ENCODE measurements at regions not wholly inside any gene's neighbourhood (a gene's known extent, or its start where the extent isn't known, plus 50 kb on each side); places are given as distances from the start of the nearest gene placed in this dataset.
"Not testable (repeated sequence)": the region's sequence is repeated elsewhere in the genome, so short reads cannot be mapped to it uniquely, and the experiment has no call there.

- DNase-seq: no peak
- no peak for ATAC-seq
Measured at GRCh38 chr4:170697045-170697444, 607.3 kb upstream of the AADAT start.

- DNase-seq (no peak), ATAC-seq (no peak)
Measured at GRCh38 chr4:170691168-170691567, 601.4 kb upstream of the AADAT start.

GRCh38 chr4:170687751-170688150 lies 598.0 kb upstream of the AADAT start:
- no peak for DNase-seq
- no peak for ATAC-seq

GRCh38 chr4:170685701-170686100 lies 595.9 kb upstream of the AADAT start:
- DNase-seq, ATAC-seq: not testable (repeated sequence)

DNA sequence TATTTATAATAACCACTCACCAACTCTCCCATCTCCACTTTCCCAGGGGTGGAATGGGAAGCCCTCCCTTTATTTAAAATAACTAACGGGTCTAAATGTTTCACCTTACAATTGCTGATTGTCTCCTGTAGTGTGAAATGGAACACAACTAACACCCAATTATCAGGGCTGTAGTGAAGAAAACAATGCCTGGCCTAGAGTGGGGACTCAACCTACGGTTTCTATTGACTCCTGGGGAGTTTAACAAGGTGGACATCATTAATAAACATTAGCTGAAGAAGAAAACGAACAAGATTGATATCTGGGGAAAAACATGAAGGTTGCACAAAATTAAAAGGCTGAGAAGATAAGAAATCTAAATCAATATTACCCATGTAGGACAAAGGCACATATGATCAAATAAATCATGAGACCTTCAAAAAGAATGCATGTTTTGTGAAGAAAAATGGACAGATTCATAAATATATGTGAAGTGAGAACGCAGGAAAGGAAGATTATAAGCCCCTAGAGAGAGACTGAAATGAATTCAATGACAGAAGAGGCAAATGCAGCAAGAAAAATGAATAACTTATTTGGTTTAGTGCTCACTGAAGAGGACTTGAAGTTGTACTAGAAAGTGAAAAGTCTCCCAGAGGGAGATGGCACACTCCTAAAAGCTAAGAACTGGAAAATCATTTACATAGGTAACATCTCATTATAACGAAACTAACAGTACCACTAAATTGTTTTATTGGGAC lies 593.0 kb upstream of the AADAT start:
- ATAC-seq (no peak), DNase-seq (no peak)

- ATAC-seq, DNase-seq: not testable (repeated sequence)
Measured at GRCh38 chr4:170682087-170682486, 592.3 kb upstream of the AADAT start.

DNA sequence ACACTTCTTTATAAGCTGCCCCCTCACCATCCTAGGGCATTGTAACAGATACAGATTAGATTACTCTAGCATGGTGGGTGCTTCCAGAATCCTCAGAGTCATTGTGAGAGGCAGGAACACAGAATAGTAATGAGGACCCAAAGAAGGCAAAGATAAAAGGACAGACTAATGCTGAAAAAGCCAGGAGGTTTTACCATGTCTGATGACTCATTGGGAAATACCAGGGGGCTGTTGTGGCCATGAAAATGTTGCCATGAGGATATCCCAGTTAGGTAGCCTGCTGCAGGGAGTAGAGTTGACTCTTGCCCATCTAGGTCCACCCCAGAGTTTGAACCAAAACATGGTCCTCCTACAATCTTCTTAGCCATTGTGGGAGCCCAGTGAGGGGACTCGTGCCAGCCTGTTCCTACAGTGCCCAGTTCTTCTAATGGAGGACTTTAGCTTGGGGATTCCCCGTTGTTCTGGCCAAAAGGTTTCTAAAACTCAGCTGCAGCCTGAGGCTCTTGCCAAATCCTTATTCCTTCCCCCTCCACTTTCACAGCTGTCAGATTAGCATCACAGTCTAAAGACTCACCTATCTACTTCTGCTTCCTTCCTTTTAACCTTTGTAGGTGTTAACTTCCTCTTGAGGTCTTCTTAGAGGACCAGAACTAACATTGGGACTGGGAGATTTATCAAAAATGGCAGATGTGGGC lies 586.0 kb upstream of the AADAT start:
- ATAC-seq (no peak), DNase-seq (no peak)

DNA sequence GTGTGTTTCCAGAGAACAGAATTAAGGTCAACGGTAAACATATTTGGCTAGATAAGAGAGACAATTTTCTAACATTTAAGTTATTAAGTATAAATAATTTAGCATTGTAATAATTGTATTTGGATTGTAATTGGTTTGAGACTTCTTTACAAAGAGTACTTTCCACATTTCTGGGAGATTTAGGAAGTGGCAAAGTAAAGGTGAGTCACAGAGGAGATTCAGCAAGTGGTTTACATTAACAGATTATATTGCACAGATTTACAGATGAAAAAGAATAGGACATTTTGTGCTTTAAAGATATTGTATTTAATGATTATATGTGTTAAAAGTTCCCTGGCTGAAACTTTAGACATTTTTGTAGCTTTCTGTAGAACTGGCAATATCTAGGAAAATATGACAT lies 584.4 kb upstream of the AADAT start:
- no peak for ATAC-seq
- DNase-seq: no peak

DNA sequence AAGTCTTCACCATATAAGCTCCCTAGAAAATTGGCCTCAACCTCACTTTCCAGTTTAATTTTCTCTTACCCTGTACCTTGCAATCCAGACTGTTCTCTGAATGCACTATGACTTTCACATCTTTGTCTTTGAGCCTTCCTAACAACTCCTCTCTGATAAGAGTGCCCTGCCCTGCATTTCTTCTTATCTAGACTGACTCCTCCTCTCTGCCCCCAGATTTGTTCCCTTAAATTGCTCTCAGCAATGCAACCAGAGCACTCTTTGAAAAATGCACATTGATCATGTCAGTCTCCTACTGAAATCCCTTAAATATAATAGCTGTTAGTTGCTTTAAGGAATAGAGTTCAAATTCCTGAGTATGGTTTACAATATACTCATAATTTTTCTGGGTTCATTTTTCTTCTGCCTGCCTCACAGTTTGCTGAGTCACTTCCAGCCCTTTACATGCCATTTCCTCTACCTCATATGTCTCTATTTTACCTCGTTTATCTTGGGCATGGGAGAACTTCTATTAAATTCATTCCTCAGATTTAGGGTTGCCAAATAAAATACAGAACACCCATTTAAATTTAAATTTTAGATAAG lies 582.7 kb upstream of the AADAT start:
- ATAC-seq: no peak

DNA sequence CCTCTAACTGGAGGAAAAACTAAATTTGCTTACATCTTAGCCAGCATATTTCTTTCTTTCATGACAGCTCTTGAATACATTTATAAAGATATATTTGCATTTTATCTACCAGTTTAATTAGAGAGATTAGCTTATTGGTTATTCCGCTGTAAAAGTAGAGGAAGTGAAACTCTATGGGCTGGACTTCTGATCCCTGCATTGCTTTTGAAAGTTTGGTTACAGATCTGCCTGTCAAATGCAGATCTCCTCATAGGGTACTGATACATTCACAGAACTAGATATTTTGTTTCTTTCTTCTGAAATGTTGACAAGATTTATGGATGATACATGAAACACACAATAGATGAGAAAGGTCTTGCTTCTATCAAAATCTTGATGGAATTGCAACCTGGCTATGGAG lies 581.4 kb upstream of the AADAT start:
- ATAC-seq (no peak), DNase-seq (no peak)

More for the DNA sequence above, 582.7 kb upstream of the AADAT start:
- no peak for DNase-seq

GRCh38 chr4:170667814-170668213 lies 578.1 kb upstream of the AADAT start:
- DNase-seq: no peak
- no peak for ATAC-seq

DNA sequence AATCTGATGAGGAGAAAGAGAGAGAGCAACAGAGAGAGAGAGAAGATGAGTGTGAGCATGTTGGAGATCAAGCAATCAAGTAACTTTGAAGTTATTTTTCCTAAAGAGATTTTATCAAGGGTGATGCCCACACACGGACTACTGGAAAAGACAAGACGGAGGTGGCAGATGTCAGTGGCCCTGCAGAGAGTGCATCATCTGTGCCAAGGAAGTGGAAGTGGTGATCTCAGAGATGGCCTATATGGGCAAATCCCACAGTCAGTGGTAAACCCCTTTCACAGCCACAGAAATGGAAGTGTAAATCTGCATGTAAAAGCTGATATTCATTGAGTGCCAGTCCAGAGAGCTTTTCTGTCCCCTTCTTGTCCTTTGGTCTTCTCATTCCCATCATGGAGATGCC lies 577.2 kb upstream of the AADAT start:
- ATAC-seq: no peak

GRCh38 chr4:170662250-170662649 lies 572.5 kb upstream of the AADAT start:
- no peak for DNase-seq

More for the DNA sequence above, 577.2 kb upstream of the AADAT start:
- DNase-seq: no peak

GRCh38 chr4:170657761-170658160 lies 568.0 kb upstream of the AADAT start:
- DNase-seq: no peak
- ATAC-seq: no peak

More at GRCh38 chr4:170662250-170662649, 572.5 kb upstream of the AADAT start:
- ATAC-seq: no peak

GRCh38 chr4:170656506-170656905 lies 566.8 kb upstream of the AADAT start:
- DNase-seq: no peak
- no peak for ATAC-seq

GRCh38 chr4:170652571-170652970 lies 562.8 kb upstream of the AADAT start:
- DNase-seq (no peak), ATAC-seq (no peak)

DNA sequence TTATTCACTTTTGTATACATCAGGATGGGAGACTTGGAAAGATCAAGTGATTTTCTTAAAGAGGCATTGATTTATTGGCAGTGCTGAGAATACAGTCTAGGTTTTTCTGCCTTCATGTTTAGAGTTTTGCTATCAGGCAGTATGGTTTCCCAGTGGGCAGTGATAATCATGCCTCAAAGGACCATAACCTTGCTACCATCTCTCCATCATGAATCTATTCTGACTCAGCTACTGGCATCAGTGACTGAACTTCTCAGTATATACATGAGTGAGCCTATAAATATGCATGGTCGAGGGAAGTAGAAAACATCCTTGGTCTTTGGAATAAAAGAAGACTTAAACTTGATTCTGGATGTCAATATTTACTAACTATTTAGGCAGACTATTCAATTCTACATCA lies 562.0 kb upstream of the AADAT start:
- DNase-seq: no peak

GRCh38 chr4:170627418-170627817 lies 537.7 kb upstream of the AADAT start:
- no peak for ATAC-seq

More for the DNA sequence above, 562.0 kb upstream of the AADAT start:
- ATAC-seq: no peak

DNA sequence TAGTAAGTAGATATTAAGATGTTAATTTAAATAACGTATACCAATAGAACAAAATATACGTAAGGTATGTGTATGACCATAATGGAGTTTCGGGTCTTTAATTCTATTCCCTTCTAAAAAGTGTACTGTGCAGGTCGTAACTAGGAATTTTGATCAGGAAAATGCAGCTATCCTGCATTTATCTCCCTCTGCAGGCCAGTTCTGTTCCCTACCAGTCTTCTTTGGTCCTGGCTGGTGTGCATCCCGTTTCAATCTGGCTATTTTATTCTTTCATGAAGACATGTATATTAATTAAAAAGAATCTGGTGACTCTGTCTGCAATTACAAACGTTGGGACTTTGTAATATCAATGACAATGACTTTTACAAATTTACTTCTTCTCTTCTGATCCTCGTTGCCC lies 534.1 kb upstream of the AADAT start:
- DNase-seq: no peak

More at GRCh38 chr4:170627418-170627817, 537.7 kb upstream of the AADAT start:
- no peak for DNase-seq

GRCh38 chr4:170610434-170610833 lies 520.7 kb upstream of the AADAT start:
- DNase-seq (no peak), ATAC-seq (no peak)

More for the DNA sequence above, 534.1 kb upstream of the AADAT start:
- no peak for ATAC-seq

DNA sequence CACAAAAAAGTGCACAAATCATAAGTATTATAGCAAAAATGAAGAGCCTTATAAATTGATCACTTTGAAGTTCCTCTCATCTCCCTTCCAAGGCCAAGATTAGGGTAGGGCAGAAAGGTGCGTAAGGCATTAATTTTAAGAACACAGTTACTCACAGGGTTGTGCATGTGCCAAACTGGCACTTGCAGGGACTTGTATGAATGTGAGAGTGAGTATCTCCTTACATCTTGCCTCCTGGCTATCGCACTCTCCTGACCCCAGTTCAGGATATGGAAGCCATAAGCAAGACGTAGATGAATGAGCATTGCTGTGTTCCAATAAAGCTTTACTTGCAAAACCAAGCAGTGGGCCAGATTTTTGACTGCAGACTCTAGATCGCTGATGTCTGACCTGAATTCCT lies 510.1 kb upstream of the AADAT start:
- DNase-seq (no peak), ATAC-seq (no peak)

DNA sequence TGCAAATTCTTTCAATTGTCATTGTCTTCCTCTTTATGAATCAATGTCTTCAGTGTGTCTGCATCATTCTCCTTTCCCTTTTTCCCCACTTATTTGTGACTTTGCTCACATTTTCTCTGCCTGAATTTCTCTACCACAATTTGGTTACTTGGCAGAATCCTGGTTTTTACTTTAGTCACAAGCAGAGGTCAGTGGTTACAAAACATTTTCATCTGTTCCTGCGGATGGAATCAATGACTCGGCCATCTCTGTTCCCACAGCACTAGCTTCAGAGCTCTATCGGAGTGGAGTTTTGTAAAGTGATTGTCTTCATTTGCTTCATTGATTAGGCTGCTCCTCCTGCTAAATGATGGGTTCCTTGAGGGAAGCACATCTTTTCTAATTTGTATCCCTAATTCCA lies 501.3 kb upstream of the AADAT start:
- DNase-seq: no peak
- ATAC-seq: no peak

DNA sequence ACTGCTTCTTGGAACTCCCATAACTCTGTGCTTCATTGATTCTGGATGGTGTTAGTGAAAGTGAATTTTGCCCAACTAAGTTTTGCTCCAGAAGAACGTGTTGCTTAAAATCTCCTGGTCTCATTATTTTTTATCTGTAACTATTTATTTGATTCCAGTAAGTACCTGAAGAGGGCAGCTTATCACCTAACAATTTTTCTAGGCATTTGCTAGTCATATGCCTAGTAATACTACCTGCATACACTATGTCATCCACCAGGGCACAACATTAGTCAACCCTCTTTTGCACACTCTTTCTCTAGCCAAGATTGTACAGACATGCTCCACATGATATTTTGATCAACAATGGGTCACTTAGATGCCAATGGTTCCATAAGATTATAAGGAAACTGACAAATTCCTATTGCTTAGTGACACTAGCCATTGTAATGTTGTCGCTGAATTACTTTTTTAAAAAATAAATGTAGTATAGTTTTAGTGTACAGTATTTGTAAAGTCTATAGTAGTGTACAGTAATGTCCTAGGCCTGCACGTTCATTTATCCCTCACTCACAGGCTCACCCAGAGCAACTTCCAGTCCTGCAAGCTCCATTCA lies 499.9 kb upstream of the AADAT start:
- DNase-seq (no peak), ATAC-seq (no peak)

Measured in stimulated activated naive CD8-positive, alpha-beta T cell treated with anti-CD3 and anti-CD28 coated beads, Interleukin-15, Interleukin-2, amounts not matched to agents 100 U/mL and 50 U/mL, for 24 hours (primary cell).